ENCODE measurements at regions not wholly inside any gene's neighbourhood (a gene's known extent, or its start where the extent isn't known, plus 50 kb on each side); places are given as distances from the start of the nearest gene placed in this dataset.
"Not testable (repeated sequence)": the region's sequence is repeated elsewhere in the genome, so short reads cannot be mapped to it uniquely, and the experiment has no call there.

GRCh38 chr16:88200896-88201185 is 181.9 kb upstream of the ZNF469 start:
- no peak overlapping the region for H3K9ac ChIP-seq
- no peaks in the 10 kb centered on the region for H3K9me3 ChIP-seq
- H3K4me2 ChIP-seq, result 0 out of 2 replicates have a peak overlapping the region, but pooled peaks have one; percentile 56
- H3K27ac ChIP-seq, result no peak overlapping the region
- H3K4me3 ChIP-seq, result no peak overlapping the region
- TF ChIP-seq Cebpa-rat (IDR thresholded peaks at IDR 0.05), result no peak
- H3K27me3 ChIP-seq, result no peaks in the 10 kb centered on the region
- peaks cover 25% of the 10 kb centered on the region for H3K4me1 ChIP-seq
- H4K20me1 ChIP-seq, result no peaks in the 10 kb centered on the region
- H3K36me3 ChIP-seq, result no peaks in the 10 kb centered on the region

- H3K36me3 ChIP-seq, H3K9ac ChIP-seq, H3K4me3 ChIP-seq, H3K9me3 ChIP-seq, H3K27ac ChIP-seq, H3K27me3 ChIP-seq, H4K20me1 ChIP-seq, H3K4me2 ChIP-seq: not testable (repeated sequence)
- H3K4me1 ChIP-seq, result peaks cover 22% of the 10 kb centered on the region
These were observed 181.1 kb upstream of the ZNF469 start for GRCh38 chr16:88201611-88202010.

GRCh38 chr16:88202207-88202745 is 180.5 kb upstream of the ZNF469 start:
- H4K20me1 ChIP-seq, result no peaks in the 10 kb centered on the region
- TF ChIP-seq Cebpa-rat (IDR thresholded peaks at IDR 0.05), result no peak
- no peaks in the 10 kb centered on the region for H3K27me3 ChIP-seq
- H3K27ac ChIP-seq, result no peak overlapping the region
- peaks cover 22% of the 10 kb centered on the region for H3K4me1 ChIP-seq
- no peak overlapping the region for H3K4me2 ChIP-seq
- no peak overlapping the region for H3K4me3 ChIP-seq
- H3K9ac ChIP-seq, result no peak overlapping the region
- H3K9me3 ChIP-seq, result no peaks in the 10 kb centered on the region
- no peaks in the 10 kb centered on the region for H3K36me3 ChIP-seq

GRCh38 chr16:88202856-88203681 is 179.7 kb upstream of the ZNF469 start:
- not testable (repeated sequence) for H3K4me2 ChIP-seq, H3K4me3 ChIP-seq, H3K9ac ChIP-seq, H3K36me3 ChIP-seq, H3K27me3 ChIP-seq, H3K9me3 ChIP-seq, H3K27ac ChIP-seq, H4K20me1 ChIP-seq
- peaks cover 14% of the 10 kb centered on the region for H3K4me1 ChIP-seq

GRCh38 chr16:88204131-88205110 is 178.3 kb upstream of the ZNF469 start:
- H3K4me3 ChIP-seq, H3K27ac ChIP-seq, H3K4me2 ChIP-seq, H3K9ac ChIP-seq, H3K27me3 ChIP-seq, H3K36me3 ChIP-seq, H4K20me1 ChIP-seq, H3K9me3 ChIP-seq: not testable (repeated sequence)
- H3K4me1 ChIP-seq, result peaks cover 11% of the 10 kb centered on the region; the same call in 1 of the 2 replicates

GRCh38 chr16:88205482-88205881 is 177.3 kb upstream of the ZNF469 start:
- not testable (repeated sequence) for H3K4me1 ChIP-seq, H3K27me3 ChIP-seq, H3K27ac ChIP-seq, H3K4me2 ChIP-seq, H3K4me3 ChIP-seq, H3K9me3 ChIP-seq, H3K36me3 ChIP-seq, H3K9ac ChIP-seq, H4K20me1 ChIP-seq

- H3K9ac ChIP-seq, H3K4me2 ChIP-seq, H3K9me3 ChIP-seq, H3K4me1 ChIP-seq, H3K27ac ChIP-seq, H3K36me3 ChIP-seq, H4K20me1 ChIP-seq, H3K27me3 ChIP-seq, H3K4me3 ChIP-seq: not testable (repeated sequence)
These were observed 176.8 kb upstream of the ZNF469 start for GRCh38 chr16:88206006-88206405.

GRCh38 chr16:88206516-88206915 is 176.2 kb upstream of the ZNF469 start:
- not testable (repeated sequence) for H3K4me3 ChIP-seq, H3K4me2 ChIP-seq, H3K27ac ChIP-seq, H3K9me3 ChIP-seq, H3K4me1 ChIP-seq, H3K36me3 ChIP-seq, H4K20me1 ChIP-seq, H3K27me3 ChIP-seq, H3K9ac ChIP-seq

GRCh38 chr16:88208112-88208511 is 174.6 kb upstream of the ZNF469 start:
- H3K27ac ChIP-seq, result no peak overlapping the region
- H3K4me3 ChIP-seq, result no peak overlapping the region
- no peaks in the 10 kb centered on the region for H3K27me3 ChIP-seq
- H4K20me1 ChIP-seq, result no peaks in the 10 kb centered on the region
- no peaks in the 10 kb centered on the region for H3K36me3 ChIP-seq
- H3K9me3 ChIP-seq, result no peaks in the 10 kb centered on the region
- H3K9ac ChIP-seq, result no peak overlapping the region
- no peak for TF ChIP-seq Cebpa-rat (IDR thresholded peaks at IDR 0.05)
- no peak overlapping the region for H3K4me2 ChIP-seq
- no peaks in the 10 kb centered on the region for H3K4me1 ChIP-seq

- not testable (repeated sequence) for H3K36me3 ChIP-seq, H3K4me2 ChIP-seq, H3K27ac ChIP-seq, H4K20me1 ChIP-seq, H3K27me3 ChIP-seq, H3K9me3 ChIP-seq, H3K4me3 ChIP-seq, H3K4me1 ChIP-seq, H3K9ac ChIP-seq
These were observed 174.0 kb upstream of the ZNF469 start for GRCh38 chr16:88208776-88209175.

- H3K4me2 ChIP-seq, H3K4me3 ChIP-seq, H3K36me3 ChIP-seq, H3K9me3 ChIP-seq, H3K4me1 ChIP-seq, H3K27me3 ChIP-seq, H4K20me1 ChIP-seq, H3K9ac ChIP-seq, H3K27ac ChIP-seq: not testable (repeated sequence)
These were observed 173.2 kb upstream of the ZNF469 start for GRCh38 chr16:88209579-88209978.

- H3K36me3 ChIP-seq, H3K4me3 ChIP-seq, H3K27me3 ChIP-seq, H3K9ac ChIP-seq, H3K9me3 ChIP-seq, H3K27ac ChIP-seq, H4K20me1 ChIP-seq, H3K4me1 ChIP-seq, H3K4me2 ChIP-seq: not testable (repeated sequence)
These were observed 168.8 kb upstream of the ZNF469 start for GRCh38 chr16:88213937-88214336.

GRCh38 chr16:88221001-88221761 is 161.6 kb upstream of the ZNF469 start:
- Histone ChIP-seq H3K4me1 (peaks cover 10% of the 10 kb centered on the region), H3K4me2 (peak overlapping the region; percentile 57)
- not testable (repeated sequence) for H4K20me1 ChIP-seq, H3K27ac ChIP-seq, H3K27me3 ChIP-seq, H3K4me3 ChIP-seq, H3K36me3 ChIP-seq, H3K9ac ChIP-seq, H3K9me3 ChIP-seq

- not testable (repeated sequence) for H3K27ac ChIP-seq, H3K4me2 ChIP-seq, H3K27me3 ChIP-seq, H3K9ac ChIP-seq, H3K9me3 ChIP-seq, H4K20me1 ChIP-seq, H3K36me3 ChIP-seq, H3K4me3 ChIP-seq
- H3K4me1 ChIP-seq, result peaks cover 10% of the 10 kb centered on the region
These were observed 159.1 kb upstream of the ZNF469 start for GRCh38 chr16:88223696-88224095.
